A673 (cell line): ENCODE measurements at regions not wholly inside any gene's neighbourhood (a gene's known extent, or its start where the extent isn't known, plus 50 kb on each side); places are given as distances from the start of the nearest gene placed in this dataset.
"Not testable (repeated sequence)": the region's sequence is repeated elsewhere in the genome, so short reads cannot be mapped to it uniquely, and the experiment has no call there.

ENCODE experiments used
- CTCF ChIP-seq: fragments of 300-800, 200-600 bp; sonication (generic); conservative IDR thresholded peaks from 2 replicates; pipeline ENCODE4 v1.5.1; 2017; ENCODE audit warnings: low read depth, mild to moderate bottlenecking, antibody characterized with exemption, low read length, moderate library complexity, mixed read lengths
- EZH2 ChIP-seq: fragments of 200-600 bp; sonication (generic); IDR thresholded peaks from 2 replicates; pipeline ENCODE4 v1.6.1; 2017; ENCODE audit warnings: borderline replicate concordance, low read depth, mild to moderate bottlenecking, mixed read lengths, antibody characterized with exemption, low read length; ENCODE audit not compliant: poor library complexity, severe bottlenecking

GRCh38 chr2:149759382-149759781, 171.8 kb upstream of the MMADHC start:
- TF ChIP-seq CTCF, EZH2: not testable (repeated sequence)
